SIG-M5 treated with dmso at 0.1 percent for 504 hours (cell line): ENCODE measurements at regions not wholly inside any gene's neighbourhood (a gene's known extent, or its start where the extent isn't known, plus 50 kb on each side); places are given as distances from the start of the nearest gene placed in this dataset.
"Not testable (repeated sequence)": the region's sequence is repeated elsewhere in the genome, so short reads cannot be mapped to it uniquely, and the experiment has no call there.

ENCODE experiments used
- DNase-seq: peaks from one replicate; lab custom pipeline; 2025; ENCODE audit not compliant: unreplicated experiment; lab: John Stamatoyannopoulos, UW

DNA sequence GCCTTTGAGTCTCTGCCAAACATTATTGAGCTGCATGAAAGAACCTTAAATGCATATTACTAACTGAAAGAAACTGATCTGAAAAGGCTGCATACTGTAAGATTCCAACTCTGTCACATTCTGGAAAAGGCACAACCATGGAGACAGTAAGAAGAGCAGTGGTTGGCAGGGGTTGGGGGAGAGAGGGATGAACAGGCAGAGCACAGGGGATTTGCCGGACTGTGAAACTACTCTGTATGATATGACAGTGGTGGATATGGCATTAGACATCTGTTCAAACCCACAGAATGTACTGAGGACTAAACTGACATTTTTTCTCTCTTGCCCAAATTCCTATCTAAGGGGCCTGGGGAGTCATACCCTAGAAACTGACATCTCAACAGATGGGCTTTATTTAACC, 138.4 kb downstream of the KCNJ12 start:
- not testable (repeated sequence) for DNase-seq

DNA sequence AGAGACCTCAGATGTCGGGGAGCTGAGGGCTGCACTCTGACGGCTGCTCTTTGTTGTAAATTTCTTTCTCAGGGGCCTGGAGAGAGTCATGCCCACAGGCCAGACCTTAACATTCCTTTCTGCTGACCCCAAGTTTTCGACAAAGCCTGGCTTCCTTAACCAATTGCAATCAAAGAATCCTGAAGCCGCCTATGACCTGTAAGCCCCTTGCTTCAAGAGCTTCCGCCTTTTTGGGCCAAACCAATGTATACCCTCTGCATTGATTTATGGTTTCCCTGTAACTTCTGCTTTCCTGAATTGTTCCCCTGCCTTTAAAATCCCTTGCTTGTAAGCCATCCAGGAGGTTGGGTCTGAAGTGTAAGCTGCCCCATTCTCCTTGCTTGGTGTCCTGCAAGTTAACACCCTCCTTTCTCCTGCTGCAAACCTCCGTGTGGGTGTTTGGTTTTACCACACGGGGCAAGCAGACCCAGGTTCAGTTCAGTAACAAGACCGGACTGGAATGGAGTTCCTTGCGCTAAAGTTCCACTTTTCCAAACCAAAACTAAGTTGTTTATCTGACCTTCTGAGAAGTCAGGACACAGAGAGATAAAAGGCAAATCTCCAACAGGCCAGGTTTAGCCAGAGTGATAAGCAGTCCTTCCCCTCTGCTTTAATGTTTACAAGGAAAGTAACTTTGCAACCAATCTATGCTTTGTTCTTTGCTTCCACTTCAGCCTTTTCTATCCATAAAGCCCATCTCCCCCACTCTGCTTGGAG, 141.6 kb downstream of the KCNJ12 start:
- no peak for DNase-seq

DNA sequence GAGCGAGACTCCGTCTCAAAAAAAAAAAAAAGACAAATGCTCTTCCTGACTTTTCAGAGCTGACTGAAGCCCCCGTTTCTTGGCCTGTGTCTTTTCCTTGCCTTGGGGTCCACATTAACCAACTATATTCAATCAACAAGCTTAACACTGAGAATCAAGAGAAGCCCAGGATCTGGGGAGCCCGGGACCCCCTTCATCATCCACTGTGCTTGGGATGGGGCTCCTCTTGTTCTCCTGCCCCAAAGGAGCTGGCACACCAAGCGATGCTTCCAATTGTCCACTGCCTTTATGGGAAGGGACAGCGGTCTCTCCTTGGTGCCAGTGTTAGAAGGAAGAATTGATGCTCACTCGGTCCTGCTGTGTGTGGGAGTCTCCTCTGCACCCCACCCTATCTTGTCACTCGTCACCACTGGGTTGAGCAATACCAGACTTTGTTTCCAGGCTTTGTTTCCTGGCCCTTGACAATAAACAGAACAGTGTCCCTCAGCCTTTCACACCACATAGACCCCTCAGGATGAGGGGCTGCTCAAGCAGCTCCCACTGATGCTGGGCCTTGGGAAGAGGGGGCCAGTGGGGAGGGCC, 146.7 kb downstream of the KCNJ12 start:
- no peak for DNase-seq

DNA sequence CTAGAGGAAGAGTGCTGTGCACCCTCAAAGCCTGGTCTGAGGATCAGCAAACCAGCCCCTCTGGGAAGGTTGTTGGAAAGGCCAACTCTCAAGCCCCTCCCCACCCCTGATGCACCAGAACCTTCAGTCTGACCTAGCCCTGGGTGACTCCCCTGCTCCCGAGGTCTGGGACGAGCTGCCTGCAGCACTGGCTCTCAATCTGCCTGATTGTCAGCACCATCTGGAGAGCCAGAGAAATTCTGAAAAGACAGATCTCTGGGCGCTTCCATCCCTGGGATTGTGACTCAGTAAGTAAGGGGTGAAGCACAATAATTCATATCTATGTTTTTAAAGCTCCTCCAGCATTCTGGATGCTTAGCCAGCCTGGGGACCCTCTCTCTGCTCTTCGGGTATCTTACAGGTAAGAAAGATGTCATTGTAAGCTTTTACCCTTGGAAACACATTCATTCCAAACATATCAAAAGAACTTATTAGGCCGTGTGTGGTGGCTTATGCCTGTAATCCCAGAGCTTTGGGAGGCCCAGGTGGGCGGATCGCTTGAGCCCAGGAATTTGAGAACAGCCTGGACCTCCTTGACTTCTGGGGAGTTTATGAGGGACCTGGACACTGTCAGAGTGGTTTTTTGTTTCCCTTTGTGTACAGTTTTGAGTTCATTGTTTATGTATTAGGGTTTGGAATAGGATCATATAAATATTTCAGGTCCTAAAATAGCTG, 147.5 kb downstream of the KCNJ12 start:
- DNase-seq = no peak

DNA sequence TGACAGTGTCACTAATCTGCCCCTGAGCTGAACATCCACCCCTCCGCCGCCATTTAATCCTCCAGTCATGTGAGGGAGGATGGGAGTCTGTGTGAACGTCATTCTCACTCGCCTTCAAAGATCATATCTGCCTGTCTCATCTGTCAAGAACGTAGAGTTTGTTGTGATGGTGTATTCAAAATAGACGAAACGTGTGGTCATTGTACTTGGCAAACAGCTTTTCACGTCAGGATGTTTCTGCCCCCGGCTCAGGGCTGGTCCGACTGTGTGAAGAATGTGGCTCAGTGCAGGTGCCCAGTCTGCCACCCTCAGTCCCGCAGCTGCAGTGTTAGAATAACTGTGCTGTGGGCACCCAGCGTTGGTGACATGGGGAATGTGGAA, 148.0 kb downstream of the KCNJ12 start:
- DNase-seq = no peak

DNA sequence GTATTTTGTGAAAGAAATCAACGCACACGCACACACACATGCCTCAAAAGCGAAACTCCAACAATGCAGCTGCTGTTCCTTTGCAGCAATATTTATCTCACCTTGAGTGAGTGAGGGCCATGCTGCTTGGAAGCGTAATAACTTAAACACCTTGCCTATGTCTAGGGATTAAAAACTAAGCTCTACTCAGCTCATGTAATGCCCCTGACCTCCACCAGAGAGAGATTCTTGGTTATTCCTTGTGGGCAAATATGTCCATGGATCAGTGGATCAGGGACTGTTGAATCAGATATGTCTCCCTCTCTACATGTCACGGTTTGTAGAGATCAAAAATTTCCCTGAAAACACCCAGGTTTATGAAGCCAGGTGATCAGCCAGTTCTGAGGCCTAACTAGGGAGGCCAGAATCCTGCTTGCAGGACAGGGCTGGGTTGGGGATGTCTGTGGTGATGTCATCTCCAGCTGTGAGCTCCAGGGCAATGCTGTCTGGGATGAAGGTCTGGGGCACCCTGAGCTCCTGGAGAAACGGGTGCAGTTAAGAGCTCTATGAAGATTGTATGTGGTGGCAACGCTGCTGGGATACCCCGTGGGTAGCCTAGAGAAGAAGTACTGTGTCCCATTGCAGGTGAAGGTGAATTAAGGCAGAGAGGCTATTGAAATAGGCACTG, 149.4 kb downstream of the KCNJ12 start:
- no peak for DNase-seq

DNA sequence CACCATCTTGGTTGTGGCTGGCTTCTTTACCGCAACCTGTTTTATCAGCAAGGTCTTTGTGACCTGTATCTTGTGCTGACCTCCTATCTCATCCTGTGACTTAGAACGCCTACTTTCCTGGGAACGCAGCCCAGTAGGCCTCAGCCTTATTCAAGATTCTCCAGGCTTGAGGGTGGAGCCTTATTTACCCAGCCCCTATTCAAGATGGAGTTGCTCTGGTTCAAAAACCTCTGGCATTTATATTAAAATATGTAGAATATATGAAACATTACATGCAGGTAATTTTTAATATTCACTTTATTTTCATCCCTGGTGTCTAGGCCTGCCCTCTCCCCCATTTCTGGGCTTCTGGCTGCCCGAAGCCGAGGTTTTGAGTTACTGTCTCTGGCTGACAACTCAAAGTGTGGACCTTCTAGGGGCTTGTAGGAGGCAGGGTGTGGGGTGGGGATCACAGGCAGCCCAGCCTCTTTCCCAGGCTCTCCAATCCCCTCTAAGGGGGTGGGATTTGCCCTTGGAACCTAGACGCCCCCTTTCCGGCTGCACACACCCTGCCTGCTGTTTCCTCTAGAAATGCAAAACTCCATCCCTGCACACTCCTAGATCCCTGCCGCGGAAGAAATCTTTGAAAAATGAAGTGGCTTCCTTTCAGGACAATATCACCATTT, 152.0 kb downstream of the KCNJ12 start:
- no peak for DNase-seq

DNA sequence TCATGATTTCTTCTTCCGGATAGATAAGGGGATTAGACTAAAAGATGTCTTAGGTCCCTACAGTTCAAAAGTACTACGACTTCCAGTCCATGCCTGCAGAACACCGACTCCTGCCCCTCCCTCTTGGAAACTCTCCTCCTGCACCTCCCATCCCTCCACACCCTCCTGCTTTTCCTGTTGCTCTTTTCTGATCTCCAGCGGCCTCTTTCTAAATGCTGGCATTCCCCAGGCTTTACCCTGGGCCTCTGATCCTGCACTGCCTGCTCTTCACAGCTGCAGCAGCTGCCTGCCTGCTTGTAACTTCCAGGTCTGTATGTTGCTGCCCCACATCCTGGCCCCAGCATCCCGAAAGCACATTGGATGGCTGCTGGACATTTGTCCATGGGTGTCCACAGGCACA, 154.2 kb downstream of the KCNJ12 start:
- no peak for DNase-seq

DNA sequence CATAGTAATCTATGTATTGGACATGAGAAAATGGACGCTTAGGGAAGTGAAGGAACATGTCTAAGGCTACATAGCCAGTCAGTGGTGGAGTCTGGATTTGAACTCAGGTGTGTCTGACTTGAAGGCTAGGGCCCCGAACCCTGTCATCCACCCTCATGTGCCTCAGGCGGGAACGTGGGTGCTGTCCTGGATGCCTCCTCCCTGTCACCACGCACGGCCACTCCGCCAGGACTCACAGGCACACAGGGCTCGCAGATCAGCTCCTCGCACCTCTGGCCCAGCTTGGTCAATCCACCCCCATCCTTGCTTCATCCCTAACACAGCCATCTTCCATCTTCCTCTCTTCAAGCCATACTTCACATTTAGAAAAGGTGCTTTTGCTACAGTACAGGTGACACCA, 154.7 kb downstream of the KCNJ12 start:
- DNase-seq = no peak

DNA sequence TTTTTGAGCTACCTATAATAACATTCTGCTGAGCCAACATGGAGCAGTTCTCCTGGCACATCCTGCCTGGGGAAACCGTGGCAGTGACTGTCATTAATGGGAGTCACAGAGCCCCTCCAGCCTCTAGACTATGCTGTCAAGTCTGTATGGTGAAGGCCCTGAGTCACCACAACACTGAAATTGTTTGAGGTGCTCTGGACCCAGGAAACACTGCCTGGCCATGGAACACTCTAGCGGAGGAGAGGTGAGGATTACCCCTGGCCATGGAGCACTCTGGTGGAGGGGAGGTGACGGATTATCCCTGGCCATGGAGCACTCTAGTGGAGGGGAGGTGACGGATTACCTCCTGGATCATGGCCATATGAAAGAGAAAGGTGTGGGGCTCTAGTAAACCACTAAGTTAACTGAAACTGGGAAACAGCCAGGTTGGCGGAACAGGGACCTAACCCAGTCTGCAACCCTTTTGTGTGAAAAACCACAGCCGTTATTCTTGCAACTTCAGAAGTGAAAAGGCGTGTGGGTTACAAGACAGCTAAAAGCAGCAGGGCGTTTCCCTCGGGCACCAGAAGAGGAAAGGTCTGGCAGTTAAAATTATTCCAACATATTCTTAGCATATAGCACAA, 156.7 kb downstream of the KCNJ12 start:
- no peak for DNase-seq

DNA sequence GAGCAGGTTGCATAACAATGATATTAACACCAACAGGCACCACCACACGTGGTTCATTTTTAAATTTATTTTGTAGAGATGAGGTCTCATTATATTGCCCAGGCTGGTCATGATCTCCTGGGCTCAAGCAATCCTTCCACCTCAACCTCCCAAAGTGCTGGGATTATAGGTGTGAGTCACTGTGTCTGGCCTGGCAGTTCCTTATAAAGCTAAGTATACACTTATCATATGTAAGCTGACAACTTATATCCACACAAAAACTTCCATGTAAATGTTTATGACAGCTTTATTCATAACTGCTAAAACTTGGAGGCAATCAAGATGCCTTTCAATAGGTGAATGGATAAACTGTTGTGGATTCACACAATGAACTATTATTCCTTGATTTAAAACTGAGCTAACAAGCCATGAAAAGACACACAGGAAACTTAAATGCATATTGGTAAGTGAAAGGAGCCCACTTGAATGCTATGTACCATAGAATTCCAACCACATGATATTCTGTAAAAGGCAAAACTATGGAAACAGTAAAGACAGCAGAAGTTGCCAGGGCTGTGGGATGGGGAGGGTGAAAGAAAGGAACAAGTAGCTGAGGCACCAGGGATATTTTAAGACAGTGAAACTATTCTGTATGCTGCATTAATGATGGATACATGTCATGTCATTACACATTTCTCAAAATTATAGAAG, 156.5 kb upstream of the KCNJ18 start:
- no peak for DNase-seq

DNA sequence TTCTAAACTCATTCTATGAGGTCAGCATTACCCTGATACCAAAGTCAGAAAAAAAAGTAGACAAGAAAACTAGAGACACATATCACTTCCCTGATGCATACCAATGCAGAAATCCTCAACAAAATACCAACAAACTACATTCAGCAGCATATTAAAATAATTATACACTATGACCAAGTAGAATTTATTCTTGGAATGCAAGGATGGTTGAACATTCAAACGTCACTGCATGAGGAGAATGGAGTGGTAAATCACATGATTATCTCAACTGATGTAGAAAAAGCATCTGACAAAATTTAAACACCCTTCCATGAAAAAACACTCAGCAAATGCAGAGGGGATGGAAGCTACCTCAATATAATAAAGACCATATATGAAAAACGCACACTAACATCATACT, 155.0 kb upstream of the KCNJ18 start:
- DNase-seq = no peak

DNA sequence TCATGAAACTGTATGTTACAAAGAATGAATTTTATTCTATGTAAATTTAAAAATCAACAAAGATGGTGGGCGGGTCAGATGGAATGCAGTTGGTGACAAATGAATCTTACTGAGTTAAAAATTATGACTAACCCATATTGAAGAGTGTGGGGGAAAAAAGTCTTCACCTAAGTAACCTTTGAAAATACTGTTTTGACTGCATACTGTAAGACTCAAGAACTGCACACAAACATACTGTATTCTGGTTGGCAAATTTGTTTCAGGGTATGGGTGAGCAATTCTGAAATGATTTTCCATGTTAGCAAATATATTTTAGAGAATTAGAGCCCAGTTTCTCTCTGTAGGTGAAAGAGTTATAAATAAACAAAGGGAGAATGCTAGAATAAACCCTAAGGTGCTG, 153.7 kb upstream of the KCNJ18 start:
- DNase-seq = no peak

DNA sequence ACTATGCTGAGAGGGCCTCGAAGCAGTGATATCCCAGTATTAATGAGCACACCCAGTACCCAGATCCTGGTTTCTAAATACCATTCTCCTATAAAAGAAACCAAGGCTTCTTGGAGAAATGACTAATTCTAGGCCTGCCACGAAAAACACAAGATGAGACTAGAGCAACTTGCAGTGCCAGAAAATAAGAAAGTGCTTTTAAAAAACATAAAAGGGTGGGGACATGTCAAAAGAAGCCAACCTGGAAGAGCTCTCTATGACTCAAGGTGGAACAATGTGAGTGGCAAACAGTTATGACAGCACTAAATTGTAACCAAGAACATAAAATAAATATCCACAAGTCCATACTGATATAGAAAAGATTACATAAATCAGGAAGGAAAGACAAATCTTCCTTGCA, 153.2 kb upstream of the KCNJ18 start:
- no peak for DNase-seq

DNA sequence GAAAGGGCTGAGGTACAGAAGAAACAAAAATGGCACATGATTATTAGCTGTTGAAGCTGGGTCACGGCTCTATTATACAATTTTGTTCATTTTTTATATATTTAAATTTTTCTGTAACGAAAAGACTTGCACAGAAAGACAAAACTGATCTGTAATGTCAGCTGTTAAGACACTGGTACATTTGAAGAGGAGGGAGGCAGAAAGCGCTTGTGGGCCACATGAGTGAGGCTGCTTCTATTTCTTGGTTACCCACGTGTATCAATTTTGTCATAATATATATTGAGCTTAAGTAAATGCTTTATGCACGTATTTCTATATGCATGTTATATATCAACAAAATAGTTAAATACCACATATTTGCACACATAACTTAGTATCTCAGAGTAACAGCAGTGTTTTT, 151.8 kb upstream of the KCNJ18 start:
- no peak for DNase-seq

DNA sequence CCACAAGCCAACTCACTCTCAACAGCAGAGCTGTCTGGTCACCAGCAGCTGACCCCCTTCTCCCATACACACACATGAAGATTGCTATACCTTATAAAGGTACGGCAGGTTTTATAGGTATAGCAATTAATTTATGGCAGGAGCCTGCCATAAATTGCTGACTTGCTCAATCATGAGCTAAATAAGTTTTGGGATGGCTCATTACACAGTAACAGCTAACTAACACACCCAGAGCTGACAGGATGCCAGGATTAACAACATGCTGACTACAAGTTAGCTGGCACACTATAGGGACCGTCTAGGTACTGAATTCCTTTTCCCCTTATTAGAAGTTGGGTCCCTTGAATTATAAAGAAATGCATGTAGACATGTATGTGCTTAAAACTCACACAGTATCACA, 150.3 kb upstream of the KCNJ18 start:
- no peak for DNase-seq

DNA sequence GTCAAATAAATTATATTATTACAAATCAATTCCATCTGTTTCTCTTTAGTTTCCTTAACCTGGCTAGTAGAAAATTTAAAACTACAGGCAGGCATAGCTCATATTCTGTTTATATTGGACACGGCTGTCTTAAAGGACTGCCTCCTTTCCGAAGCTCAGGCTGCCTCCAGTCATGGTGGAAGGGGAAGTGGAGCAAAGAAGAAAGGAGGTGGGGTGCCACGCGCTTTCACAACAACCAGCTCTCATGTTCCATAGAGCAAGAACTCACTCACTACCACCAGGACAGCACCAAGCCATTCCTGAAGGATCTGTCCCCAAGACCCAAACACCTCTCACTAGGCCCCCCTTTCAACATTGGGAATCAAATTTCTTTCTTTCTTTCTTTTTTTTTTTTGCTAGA, 149.3 kb upstream of the KCNJ18 start:
- peak; percentile 20 for DNase-seq

DNA sequence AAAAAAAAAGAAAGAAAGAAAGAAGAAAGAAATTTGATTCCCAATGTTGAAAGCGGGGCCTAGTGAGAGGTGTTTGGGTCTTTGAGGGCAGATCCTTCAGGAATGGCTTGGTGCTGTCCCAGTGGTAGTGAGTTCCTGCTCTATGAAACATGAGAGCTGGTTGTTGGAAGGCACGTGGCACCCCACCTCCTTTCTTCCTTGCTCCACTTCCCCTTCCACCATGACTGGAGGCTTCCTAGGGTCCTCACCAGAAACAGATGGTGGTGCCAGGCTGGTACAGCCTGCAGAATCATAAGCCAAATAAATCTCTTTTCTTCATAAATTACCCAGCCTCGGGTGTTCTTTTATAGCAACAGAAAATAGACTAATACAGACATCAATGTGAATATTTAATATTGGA, 147.3 kb upstream of the KCNJ18 start:
- DNase-seq = no peak

DNA sequence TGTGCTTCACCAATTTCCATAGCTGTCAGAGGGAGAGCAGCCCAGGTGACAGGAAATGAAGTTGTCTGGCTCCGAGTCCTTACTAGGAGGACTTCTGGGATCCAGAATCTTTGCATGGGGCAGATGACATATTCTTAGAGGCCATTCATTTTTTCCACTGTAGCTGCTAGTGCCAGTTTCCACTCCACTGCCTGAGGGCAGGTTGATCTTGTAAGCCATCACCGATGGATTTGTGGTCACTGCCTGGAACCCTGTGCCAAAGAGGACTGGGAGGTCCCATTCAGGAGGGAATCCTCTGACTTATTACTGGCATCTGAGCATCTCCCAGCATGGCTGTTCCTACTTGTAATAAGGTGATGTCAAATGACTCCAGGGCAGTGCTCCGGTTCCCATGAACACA, 144.1 kb upstream of the KCNJ18 start:
- DNase-seq = no peak

DNA sequence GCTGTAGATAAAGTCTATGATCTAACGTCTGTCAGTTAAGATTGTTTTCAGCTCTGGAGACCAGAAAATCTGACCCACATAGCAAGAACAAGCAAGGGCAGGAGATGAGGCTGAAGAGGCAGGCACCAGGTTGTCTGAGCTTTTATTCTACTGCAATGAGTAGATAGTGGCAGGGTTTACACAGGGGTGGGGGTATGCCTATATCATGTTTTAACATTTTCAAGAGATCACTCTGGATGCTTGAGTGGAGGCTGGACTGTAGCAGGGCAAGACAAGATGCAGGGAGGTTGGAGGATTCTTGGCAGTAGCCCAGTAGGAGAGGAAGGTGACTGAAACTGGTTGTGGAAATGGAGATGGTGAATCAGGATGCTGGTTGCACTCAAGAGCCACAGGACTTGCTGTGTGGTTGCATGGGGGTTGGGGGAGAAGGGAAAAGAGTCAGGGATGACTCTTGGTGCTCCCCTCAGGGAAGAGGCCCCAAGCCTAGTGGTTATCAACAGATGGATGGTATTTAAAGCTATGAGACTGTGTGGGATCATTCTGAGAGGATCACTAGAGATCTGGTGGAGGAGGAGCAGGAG, 143.1 kb upstream of the KCNJ18 start:
- no peak for DNase-seq
